HK-2 (cell line): ENCODE measurements at regions not wholly inside any gene's neighbourhood (a gene's known extent, or its start where the extent isn't known, plus 50 kb on each side); places are given as distances from the start of the nearest gene placed in this dataset.
A peak's percentile ranks its signal among the peaks of the same experiment; 100 is the strongest.

Source experiments
- DNase-seq: peaks from one replicate; pipeline ENCODE4 v3.0.0-alpha.2; 2018; ENCODE audit not compliant: unreplicated experiment

- no peak for DNase-seq
These were observed 80.2 kb upstream of the ACP3 start for GRCh38 chr3:132236701-132237651.

DNA sequence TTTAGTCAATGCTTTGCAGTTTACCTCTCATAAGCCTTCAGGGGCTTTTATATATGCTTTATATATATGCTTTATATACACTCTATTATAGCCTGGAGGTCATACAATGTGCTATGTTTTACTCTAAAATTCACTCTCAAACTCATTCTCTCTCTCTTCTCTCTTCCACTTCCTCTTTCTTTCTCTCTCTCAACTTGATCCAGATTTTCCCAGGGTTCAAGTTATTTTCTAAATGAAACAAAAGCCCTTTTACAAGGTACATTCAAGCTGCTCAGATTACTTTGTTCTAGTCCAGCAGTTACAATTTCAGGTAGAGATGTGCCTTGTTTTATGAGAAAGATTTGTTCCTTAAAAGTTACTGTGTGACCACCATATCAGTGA lies 79.6 kb upstream of the ACP3 start:
- no peak for DNase-seq

- no peak for DNase-seq
These were observed 77.6 kb upstream of the ACP3 start for GRCh38 chr3:132239587-132239986.

DNA sequence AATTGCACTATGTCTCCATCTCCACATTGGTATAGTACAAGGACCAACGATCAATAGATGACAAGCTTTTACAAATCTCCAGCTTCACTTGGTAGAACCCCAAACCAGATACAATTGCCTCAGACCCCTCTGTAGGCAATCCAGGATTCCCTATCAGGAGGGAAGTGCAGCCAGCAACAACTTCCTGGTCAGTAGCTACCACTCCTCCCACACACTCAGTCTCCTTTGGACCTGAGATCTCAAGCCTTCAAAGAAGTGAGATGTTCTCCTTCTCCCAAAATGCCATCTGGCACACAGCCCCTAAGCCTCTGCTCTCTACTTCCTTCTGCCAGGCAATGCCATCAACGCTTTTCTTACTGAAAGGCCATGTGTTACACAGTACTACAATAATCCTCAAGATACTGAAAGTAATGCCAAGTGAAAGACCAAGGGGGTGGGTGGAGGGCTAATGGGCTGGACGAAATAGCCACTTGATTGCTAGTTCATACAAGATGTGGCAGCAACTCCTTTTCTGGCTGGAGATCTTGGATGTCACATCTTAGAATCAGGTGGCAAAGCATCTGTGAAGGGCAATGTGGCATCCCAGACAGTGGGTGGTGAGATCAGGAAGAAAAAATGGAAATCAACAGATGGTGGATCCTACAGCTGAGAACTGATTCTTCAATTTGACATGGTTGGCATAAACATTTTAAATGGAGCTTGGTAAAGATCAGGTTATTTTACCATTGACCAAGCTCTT lies 75.3 kb upstream of the ACP3 start:
- no peak for DNase-seq

- no peak for DNase-seq
These were observed 74.4 kb upstream of the ACP3 start for GRCh38 chr3:132242790-132243189.

DNA sequence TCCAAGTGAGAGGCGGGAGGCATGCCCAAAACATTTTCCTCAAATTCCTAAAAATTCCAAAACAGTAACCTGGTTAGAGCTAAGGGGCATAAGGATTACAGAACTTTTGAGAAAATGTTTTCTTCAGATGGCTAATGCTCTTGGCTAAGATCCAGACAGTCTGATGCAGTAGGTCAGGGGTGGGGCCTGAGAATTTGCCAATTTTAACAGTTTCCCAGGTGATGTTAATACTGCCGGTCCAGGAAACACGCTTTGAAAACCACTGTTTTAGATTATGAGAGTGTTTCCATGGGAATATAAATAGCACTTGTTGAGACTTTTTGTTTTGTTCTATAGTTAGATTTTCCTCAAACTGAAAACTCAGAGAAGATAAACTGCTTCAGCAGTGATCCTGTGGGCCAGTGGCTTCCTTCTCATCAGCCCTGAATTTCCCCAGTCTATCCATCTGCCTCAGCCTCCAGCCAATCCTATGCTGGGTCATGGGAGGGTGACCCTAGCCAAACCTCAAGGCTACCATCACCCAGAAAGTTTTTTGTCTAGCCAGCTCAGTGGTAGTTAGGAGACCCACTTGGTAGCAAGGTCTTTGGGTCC lies 71.6 kb upstream of the ACP3 start:
- DNase-seq: no peak

DNA sequence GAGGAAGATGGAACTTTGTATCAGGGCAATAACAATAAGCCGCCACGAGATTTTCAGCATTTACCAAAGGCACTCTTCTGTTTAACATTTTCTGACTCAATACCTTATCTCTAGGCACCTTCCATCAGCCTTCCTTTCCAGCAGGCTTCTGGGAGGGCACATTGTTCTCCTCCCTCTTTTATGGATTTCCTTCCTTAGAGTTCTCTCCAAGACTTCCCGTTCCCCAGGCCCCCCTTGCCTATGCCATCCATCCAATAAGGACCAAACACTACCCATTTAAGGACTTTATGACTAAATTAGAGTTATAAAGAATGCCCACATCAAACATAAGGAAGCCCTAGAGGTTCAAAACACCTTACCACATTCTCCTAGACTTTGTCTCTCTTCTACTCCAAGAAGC lies 71.0 kb upstream of the ACP3 start:
- DNase-seq: no peak

DNA sequence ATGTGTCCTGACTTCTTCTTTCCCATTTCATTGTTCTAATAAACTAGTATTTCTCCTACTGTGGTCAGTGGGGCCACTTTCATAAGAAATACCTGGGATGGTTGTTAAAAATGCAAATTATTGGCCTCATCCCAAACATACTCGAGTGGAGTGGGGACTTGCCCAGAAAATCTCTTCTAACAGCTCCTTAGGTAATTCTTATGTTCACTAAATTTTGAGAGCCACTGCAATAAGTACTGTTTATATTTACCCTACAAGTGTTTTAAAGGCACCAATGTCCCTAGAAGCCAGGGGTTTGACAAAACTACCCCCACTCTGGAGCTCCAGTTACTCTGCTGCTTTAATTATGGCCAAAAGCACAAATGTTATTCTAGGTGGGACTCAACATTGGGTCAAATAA lies 70.0 kb upstream of the ACP3 start:
- no peak for DNase-seq

DNA sequence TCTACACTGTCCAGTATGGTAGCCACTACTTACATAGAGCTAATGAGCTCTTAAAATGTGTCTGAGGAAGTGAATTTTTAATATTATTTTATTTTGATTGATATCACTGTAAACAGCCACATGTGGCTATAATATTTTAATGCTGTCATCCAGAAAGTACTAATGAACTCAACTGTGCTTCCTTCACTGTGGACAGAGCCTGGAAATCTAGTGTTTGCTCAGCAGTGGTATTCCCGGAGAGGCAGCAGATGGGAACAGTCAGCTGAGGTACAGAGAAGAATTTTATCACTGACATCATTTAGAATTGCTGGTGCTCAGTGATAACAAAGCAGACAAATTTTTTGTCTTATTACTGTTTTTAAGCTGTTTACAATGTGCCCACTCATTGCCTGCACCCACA lies 68.7 kb upstream of the ACP3 start:
- no peak for DNase-seq

GRCh38 chr3:132253262-132253878 lies 63.8 kb upstream of the ACP3 start:
- DNase-seq: no peak

- no peak for DNase-seq
These were observed 63.0 kb upstream of the ACP3 start for GRCh38 chr3:132254076-132254755.

GRCh38 chr3:132255041-132255745 lies 62.0 kb upstream of the ACP3 start:
- DNase-seq: no peak

GRCh38 chr3:132256989-132257388 lies 60.2 kb upstream of the ACP3 start:
- peak; percentile 6 for DNase-seq

- no peak for DNase-seq
These were observed 55.7 kb upstream of the ACP3 start for GRCh38 chr3:132261506-132261905.

- DNase-seq: no peak
These were observed 54.9 kb upstream of the ACP3 start for GRCh38 chr3:132262305-132262704.

- no peak for DNase-seq
These were observed 54.3 kb upstream of the ACP3 start for GRCh38 chr3:132262956-132263355.

GRCh38 chr3:132265028-132265427 lies 52.2 kb upstream of the ACP3 start:
- no peak for DNase-seq

GRCh38 chr3:132265488-132265887 lies 51.7 kb upstream of the ACP3 start:
- no peak for DNase-seq

GRCh38 chr3:132267391-132267993 lies 49.7 kb upstream of the ACP3 start:
- no peak for DNase-seq
